ENCODE measurements at regions not wholly inside any gene's neighbourhood (a gene's known extent, or its start where the extent isn't known, plus 50 kb on each side); places are given as distances from the start of the nearest gene placed in this dataset.

DNA sequence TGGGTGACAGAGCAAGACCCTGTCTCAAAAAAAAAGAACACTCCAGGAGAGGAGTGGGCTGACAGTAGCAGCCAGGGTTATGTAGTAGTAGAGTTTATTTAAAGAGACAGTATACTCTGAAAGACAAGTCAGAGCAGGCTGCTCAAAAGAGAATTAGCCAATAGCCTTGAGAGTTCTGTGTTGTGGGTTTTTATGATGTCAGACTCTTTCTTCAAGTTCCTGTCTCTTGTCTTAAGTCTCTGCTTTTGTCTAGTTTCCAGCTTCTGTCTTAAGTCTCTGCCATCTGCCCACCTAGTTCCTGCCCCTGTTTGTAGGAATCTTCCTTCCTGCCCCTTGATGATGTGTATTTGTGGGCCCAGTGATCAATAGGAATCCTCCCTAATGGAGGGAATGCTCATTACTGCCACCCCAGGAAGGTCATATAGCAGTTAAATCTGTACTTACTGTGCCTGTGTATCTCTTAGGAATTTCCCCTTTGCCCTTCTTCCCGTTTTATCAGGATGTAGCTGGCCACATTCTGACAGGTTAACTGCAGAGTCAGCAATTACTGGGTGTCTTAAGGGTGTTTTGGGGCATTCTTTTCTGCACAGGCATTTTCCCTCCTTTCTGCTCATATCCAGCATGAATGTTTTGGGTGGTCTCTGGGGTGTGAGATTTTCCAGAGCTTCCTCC is 580.5 kb upstream of the SGCD start:
- no peaks in the 10 kb centered on the region for H3K36me3 ChIP-seq (ENCODE audit: control insufficient read depth in 1 of 2, insufficient read depth in 2 of 2, low read length in 2 of 2)
- H3K9ac ChIP-seq (ENCODE audit: low read length), result no peak overlapping the region
- POLR2A ChIA-PET, result no interaction called here
- no peaks in the 10 kb centered on the region for H3K9me2 ChIP-seq (ENCODE audit: insufficient read depth)
- no peaks in the 10 kb centered on the region for H3K4me1 ChIP-seq (ENCODE audit: control insufficient read depth in 1 of 2, insufficient read depth in 2 of 2, low read length in 2 of 2)
- RAD21 ChIA-PET (ENCODE audit: low non-redundant PET in 1 of 2, low total read pairs in 2 of 2, uncharacterized antibody in 2 of 2, unreplicated experiment in 2 of 2), result no interaction called here
- no peaks in the 10 kb centered on the region for H3K79me2 ChIP-seq (ENCODE audit: insufficient read depth, low read length)
- no peak for TF ChIP-seq SP1 (IDR thresholded peaks at IDR 0.05; ENCODE audit: low read depth)
- no peak for TF ChIP-seq FOSL1 (IDR thresholded peaks at IDR 0.05; ENCODE audit: low read depth)
- TF ChIP-seq, protein P1, sequence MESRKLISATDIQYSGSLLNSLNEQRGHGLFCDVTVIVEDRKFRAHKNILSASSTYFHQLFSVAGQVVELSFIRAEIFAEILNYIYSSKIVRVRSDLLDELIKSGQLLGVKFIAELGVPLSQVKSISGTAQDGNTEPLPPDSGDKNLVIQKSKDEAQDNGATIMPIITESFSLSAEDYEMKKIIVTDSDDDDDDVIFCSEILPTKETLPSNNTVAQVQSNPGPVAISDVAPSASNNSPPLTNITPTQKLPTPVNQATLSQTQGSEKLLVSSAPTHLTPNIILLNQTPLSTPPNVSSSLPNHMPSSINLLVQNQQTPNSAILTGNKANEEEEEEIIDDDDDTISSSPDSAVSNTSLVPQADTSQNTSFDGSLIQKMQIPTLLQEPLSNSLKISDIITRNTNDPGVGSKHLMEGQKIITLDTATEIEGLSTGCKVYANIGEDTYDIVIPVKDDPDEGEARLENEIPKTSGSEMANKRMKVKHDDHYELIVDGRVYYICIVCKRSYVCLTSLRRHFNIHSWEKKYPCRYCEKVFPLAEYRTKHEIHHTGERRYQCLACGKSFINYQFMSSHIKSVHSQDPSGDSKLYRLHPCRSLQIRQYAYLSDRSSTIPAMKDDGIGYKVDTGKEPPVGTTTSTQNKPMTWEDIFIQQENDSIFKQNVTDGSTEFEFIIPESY (IDR thresholded peaks at IDR 0.05; ENCODE audit: extremely low read depth, insufficient replicate concordance, low read length), result no peak
- TF ChIP-seq, protein P2, sequence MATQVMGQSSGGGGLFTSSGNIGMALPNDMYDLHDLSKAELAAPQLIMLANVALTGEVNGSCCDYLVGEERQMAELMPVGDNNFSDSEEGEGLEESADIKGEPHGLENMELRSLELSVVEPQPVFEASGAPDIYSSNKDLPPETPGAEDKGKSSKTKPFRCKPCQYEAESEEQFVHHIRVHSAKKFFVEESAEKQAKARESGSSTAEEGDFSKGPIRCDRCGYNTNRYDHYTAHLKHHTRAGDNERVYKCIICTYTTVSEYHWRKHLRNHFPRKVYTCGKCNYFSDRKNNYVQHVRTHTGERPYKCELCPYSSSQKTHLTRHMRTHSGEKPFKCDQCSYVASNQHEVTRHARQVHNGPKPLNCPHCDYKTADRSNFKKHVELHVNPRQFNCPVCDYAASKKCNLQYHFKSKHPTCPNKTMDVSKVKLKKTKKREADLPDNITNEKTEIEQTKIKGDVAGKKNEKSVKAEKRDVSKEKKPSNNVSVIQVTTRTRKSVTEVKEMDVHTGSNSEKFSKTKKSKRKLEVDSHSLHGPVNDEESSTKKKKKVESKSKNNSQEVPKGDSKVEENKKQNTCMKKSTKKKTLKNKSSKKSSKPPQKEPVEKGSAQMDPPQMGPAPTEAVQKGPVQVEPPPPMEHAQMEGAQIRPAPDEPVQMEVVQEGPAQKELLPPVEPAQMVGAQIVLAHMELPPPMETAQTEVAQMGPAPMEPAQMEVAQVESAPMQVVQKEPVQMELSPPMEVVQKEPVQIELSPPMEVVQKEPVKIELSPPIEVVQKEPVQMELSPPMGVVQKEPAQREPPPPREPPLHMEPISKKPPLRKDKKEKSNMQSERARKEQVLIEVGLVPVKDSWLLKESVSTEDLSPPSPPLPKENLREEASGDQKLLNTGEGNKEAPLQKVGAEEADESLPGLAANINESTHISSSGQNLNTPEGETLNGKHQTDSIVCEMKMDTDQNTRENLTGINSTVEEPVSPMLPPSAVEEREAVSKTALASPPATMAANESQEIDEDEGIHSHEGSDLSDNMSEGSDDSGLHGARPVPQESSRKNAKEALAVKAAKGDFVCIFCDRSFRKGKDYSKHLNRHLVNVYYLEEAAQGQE (IDR thresholded peaks at IDR 0.05; ENCODE audit: low read depth), result no peak
- TF ChIP-seq SRF (IDR thresholded peaks at IDR 0.05; ENCODE audit: low read depth), result no peak
- no peak for TF ChIP-seq CEBPB (IDR thresholded peaks at IDR 0.05; ENCODE audit: low read depth)
- no peak overlapping the region for H3K4me3 ChIP-seq (replicated peaks in 1 of 2; ENCODE audit: low read depth in 1 of 2, low read length in 2 of 2)
- no peak overlapping the region for H3K4me2 ChIP-seq (ENCODE audit: low read length)
- CTCF ChIA-PET, result no interaction called here
- intact Hi-C loops (cut with micrococcal nuclease), result no loop called here
- H3K9me3 ChIP-seq (ENCODE audit: control insufficient read depth in 1 of 2, insufficient read depth in 1 of 2, low read depth in 1 of 2, low read length in 2 of 2), result no peaks in the 10 kb centered on the region; a peak in 1 of 4 replicates
- DNase-seq (ENCODE audit: low read depth, low spot score) (no peak), ATAC-seq (no peak)
- no peaks in the 10 kb centered on the region for H3K27me3 ChIP-seq (ENCODE audit: insufficient read depth, low read length)
- H2AFZ ChIP-seq (ENCODE audit: low read depth, low read length, poor library complexity, severe bottlenecking), result no peak overlapping the region
- H3K27ac ChIP-seq (ENCODE audit: low read depth, low read length), result no peak overlapping the region
- BruUV-seq (replicated peaks), result no TSS peak
- H4K20me1 ChIP-seq (ENCODE audit: insufficient read depth), result no peaks in the 10 kb centered on the region
